ENCODE measurements at regions not wholly inside any gene's neighbourhood (a gene's known extent, or its start where the extent isn't known, plus 50 kb on each side); places are given as distances from the start of the nearest gene placed in this dataset.

DNA sequence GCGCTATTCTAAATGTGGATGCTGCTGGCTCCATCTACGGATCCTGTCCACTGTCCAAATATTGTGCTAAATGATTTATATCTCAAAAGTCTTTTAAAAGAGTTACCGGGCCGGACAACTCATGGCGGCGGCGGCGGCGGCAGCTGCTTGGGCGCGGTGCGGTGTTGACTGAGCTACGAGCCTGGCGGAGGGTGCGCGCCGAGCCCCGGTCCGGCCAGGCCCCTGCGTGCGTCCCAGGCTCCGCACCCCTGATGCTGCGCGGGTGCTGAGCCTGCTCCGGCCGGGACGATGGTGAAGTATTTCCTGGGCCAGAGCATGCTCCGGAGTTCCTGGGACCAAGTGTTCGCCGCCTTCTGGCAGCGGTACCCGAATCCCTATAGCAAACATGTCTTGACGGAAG is 303.4 kb downstream of the CENPW start:
- Histone ChIP-seq H3K27ac (ENCODE audit: low read depth, low read length) (no peak overlapping the region), H3K9me3 (ENCODE audit: low read depth, low read length) (no peaks in the 10 kb centered on the region), H3K4me2 (ENCODE audit: insufficient read depth, low read length) (no peak overlapping the region), H4K20me1 (ENCODE audit: insufficient read depth, low read length) (no peaks in the 10 kb centered on the region), H3K27me3 (ENCODE audit: insufficient read depth, low read length) (no peaks in the 10 kb centered on the region), H3K4me3 (ENCODE audit: insufficient read depth, low read length) (no peak overlapping the region), H3K36me3 (ENCODE audit: insufficient read depth, low read length) (no peaks in the 10 kb centered on the region), H3K79me2 (ENCODE audit: insufficient read depth, low read length) (no peaks in the 10 kb centered on the region), H3K4me1 (ENCODE audit: insufficient read depth, low read length) (no peaks in the 10 kb centered on the region), H2AFZ (ENCODE audit: low read length) (no peak overlapping the region)
- DNase-seq (ENCODE audit: insufficient read length, low spot score, missing footprints) = no peak
- TF ChIP-seq, protein P1, sequence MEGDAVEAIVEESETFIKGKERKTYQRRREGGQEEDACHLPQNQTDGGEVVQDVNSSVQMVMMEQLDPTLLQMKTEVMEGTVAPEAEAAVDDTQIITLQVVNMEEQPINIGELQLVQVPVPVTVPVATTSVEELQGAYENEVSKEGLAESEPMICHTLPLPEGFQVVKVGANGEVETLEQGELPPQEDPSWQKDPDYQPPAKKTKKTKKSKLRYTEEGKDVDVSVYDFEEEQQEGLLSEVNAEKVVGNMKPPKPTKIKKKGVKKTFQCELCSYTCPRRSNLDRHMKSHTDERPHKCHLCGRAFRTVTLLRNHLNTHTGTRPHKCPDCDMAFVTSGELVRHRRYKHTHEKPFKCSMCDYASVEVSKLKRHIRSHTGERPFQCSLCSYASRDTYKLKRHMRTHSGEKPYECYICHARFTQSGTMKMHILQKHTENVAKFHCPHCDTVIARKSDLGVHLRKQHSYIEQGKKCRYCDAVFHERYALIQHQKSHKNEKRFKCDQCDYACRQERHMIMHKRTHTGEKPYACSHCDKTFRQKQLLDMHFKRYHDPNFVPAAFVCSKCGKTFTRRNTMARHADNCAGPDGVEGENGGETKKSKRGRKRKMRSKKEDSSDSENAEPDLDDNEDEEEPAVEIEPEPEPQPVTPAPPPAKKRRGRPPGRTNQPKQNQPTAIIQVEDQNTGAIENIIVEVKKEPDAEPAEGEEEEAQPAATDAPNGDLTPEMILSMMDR (IDR thresholded peaks at IDR 0.05; ENCODE audit: extremely low read depth, low read depth, low read length) = no peak

- DNase-seq (ENCODE audit: insufficient read length, low spot score, missing footprints) = peak; percentile 67
- H3K4me2 ChIP-seq (ENCODE audit: insufficient read depth, low read length) = peak overlapping the region; percentile 34
- no peaks in the 10 kb centered on the region for H3K4me1 ChIP-seq (ENCODE audit: insufficient read depth, low read length)
- H3K27me3 ChIP-seq (ENCODE audit: insufficient read depth, low read length) = no peaks in the 10 kb centered on the region
- H2AFZ ChIP-seq (ENCODE audit: low read length) = no peak overlapping the region
- no peaks in the 10 kb centered on the region for H3K36me3 ChIP-seq (ENCODE audit: insufficient read depth, low read length)
- H3K9me3 ChIP-seq (ENCODE audit: low read depth, low read length) = no peaks in the 10 kb centered on the region
- H4K20me1 ChIP-seq (ENCODE audit: insufficient read depth, low read length) = no peaks in the 10 kb centered on the region
- TF ChIP-seq, protein P1 (IDR thresholded peaks at IDR 0.05; ENCODE audit: extremely low read depth, low read depth, low read length) = no peak
- H3K79me2 ChIP-seq (ENCODE audit: insufficient read depth, low read length) = no peaks in the 10 kb centered on the region
- H3K4me3 ChIP-seq (ENCODE audit: insufficient read depth, low read length) = no peak overlapping the region
- no peak overlapping the region for H3K27ac ChIP-seq (ENCODE audit: low read depth, low read length)
Observed at GRCh38 chr6:126650931-126651330, 311.0 kb downstream of the CENPW start.

DNA sequence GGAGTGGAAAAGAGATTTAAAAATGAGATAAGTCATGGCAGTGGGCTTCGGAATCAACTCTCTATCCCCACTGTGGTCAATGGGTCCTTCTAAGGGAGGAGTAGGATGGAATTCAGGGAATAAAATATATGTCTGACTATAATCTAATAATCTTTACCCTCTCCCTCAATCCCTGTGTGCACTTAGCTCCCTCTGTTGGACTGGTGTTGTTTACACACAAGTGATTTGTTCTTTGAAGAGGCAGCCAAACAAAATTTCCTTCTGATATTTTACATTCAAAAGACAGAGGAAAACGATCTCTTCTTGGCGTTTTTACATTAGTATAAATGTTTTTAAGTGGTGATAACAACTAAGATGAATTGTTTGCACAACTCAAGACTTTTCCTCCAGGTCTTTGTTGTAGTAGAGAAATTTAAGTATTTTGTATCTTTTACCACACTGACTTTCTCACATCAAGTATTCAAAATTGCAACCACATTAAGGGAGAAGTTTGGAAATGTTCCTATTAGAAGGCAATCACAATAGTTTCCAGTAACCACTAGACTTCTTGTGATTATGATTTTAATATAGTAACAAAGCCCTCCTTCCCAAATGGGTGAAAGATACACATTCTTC is 317.8 kb downstream of the CENPW start:
- Histone ChIP-seq H2AFZ (ENCODE audit: low read length) (peak overlapping the region; percentile 21), H3K36me3 (ENCODE audit: insufficient read depth, low read length) (no peaks in the 10 kb centered on the region), H3K79me2 (ENCODE audit: insufficient read depth, low read length) (no peaks in the 10 kb centered on the region), H3K4me1 (ENCODE audit: insufficient read depth, low read length) (peaks cover 17% of the 10 kb centered on the region), H3K27ac (ENCODE audit: low read depth, low read length) (no peak overlapping the region), H3K27me3 (ENCODE audit: insufficient read depth, low read length) (no peaks in the 10 kb centered on the region), H4K20me1 (ENCODE audit: insufficient read depth, low read length) (no peaks in the 10 kb centered on the region), H3K9me3 (ENCODE audit: low read depth, low read length) (no peaks in the 10 kb centered on the region), H3K4me3 (ENCODE audit: insufficient read depth, low read length) (no peak overlapping the region), H3K4me2 (ENCODE audit: insufficient read depth, low read length) (no peak overlapping the region)
- DNase-seq (ENCODE audit: insufficient read length, low spot score, missing footprints) = no peak
- TF ChIP-seq, protein P1 (IDR thresholded peaks at IDR 0.05; ENCODE audit: extremely low read depth, low read depth, low read length) = peak; percentile 70

DNA sequence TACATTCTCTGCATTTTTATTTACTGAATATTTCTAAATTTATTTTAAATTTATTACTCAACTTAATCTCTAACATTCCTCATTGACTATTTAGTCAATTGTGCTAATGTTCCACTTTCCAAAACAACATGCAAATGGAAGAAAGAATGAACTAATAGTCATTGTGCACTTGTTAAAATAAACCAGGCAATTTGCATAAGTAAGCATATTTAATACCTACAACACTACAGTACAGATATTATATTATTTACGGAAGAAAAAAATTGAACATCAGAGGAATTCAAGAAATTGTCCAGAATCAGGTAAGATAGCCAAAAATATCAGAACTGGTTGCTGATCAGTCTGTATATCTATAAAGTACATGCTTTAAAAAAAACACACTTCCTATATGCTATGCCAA is 320.5 kb downstream of the CENPW start:
- no peaks in the 10 kb centered on the region for H3K27me3 ChIP-seq (ENCODE audit: insufficient read depth, low read length)
- TF ChIP-seq, protein P1 (IDR thresholded peaks at IDR 0.05; ENCODE audit: extremely low read depth, low read depth, low read length) = no peak
- no peak overlapping the region for H3K4me3 ChIP-seq (ENCODE audit: insufficient read depth, low read length)
- H3K27ac ChIP-seq (ENCODE audit: low read depth, low read length) = no peak overlapping the region
- H2AFZ ChIP-seq (ENCODE audit: low read length) = no peak overlapping the region
- peaks cover 17% of the 10 kb centered on the region for H3K4me1 ChIP-seq (ENCODE audit: insufficient read depth, low read length)
- no peaks in the 10 kb centered on the region for H3K79me2 ChIP-seq (ENCODE audit: insufficient read depth, low read length)
- no peaks in the 10 kb centered on the region for H4K20me1 ChIP-seq (ENCODE audit: insufficient read depth, low read length)
- DNase-seq (ENCODE audit: insufficient read length, low spot score, missing footprints) = no peak
- H3K36me3 ChIP-seq (ENCODE audit: insufficient read depth, low read length) = no peaks in the 10 kb centered on the region
- H3K9me3 ChIP-seq (ENCODE audit: low read depth, low read length) = no peaks in the 10 kb centered on the region
- H3K4me2 ChIP-seq (ENCODE audit: insufficient read depth, low read length) = no peak overlapping the region

Data from osteoblast (primary cell).